K562 (cell line): ENCODE measurements at regions not wholly inside any gene's neighbourhood (a gene's known extent, or its start where the extent isn't known, plus 50 kb on each side); places are given as distances from the start of the nearest gene placed in this dataset.

Experiments
- BRD4 ChIP-seq: fragments of 200-600 bp; sonication (generic); IDR thresholded peaks from 2 replicates; pipeline ENCODE4 v1.6.1; 2017; ENCODE audit warnings: inconsistent platforms
- CBX3 ChIP-seq, 2 experiments: IDR thresholded peaks; 1 replicate in 1 of 2; 2 replicates in 1 of 2; pipeline ENCODE4 v1.6.1; 2012; ENCODE audit warnings: inconsistent platforms in 2 of 2, low read length in 2 of 2, borderline replicate concordance in 1 of 2, control low read depth in 1 of 2
- E2F5 ChIP-seq: sonication (generic); formaldehyde crosslinking; IDR thresholded peaks from 2 replicates; pipeline ENCODE4 v1.8.0; 2022; ENCODE audit warnings: mild to moderate bottlenecking, missing genetic modification reagents
- FOSL1 ChIP-seq: fragments of 200-800 bp; sonication (Bioruptor generic); conservative IDR thresholded peaks from 2 replicates; pipeline ENCODE4 v1.6.1; 2016; ENCODE audit warnings: missing genetic modification characterization, missing compliant biosample characterization
- FOXA3 ChIP-seq, 2 experiments: fragments of 450-650 bp in 1 of 2; sonication (generic) in 1 of 2; formaldehyde crosslinking; IDR thresholded peaks in 1 of 2; conservative IDR thresholded peaks in 1 of 2; 2 replicates each; pipeline versions ENCODE4 v1.4.0 to v1.8.0; 2020 to 2022; ENCODE audit warnings: mild to moderate bottlenecking in 2 of 2, missing genetic modification reagents in 1 of 2
- GATA2 ChIP-seq: sonication (generic); formaldehyde crosslinking; IDR thresholded peaks from 2 replicates; pipeline ENCODE4 v1.4.0; 2020; ENCODE audit warnings: mild to moderate bottlenecking, missing genetic modification reagents
- HES1 ChIP-seq: fragments of 450-650 bp; IDR thresholded peaks from 2 replicates; pipeline ENCODE4 v1.6.1; 2016; ENCODE audit warnings: low read depth, mild to moderate bottlenecking, moderate library complexity
- HMBOX1 ChIP-seq: sonication (generic); IDR thresholded peaks from 2 replicates; pipeline ENCODE4 v1.6.1; 2016
- HNRNPH1 ChIP-seq: fragments of 200-400 bp; formaldehyde crosslinking; optimal IDR thresholded peaks from 2 replicates; pipeline ENCODE3; 2017; ENCODE audit warnings: low read depth, mild to moderate bottlenecking, low read length, moderate library complexity
- IRF2 ChIP-seq: sonication (generic); formaldehyde crosslinking; IDR thresholded peaks from 2 replicates; pipeline ENCODE4 v1.8.1; 2022; ENCODE audit warnings: mild to moderate bottlenecking, missing genetic modification reagents
- IRF9 ChIP-seq: fragments of 450-650 bp; IDR thresholded peaks from 2 replicates; pipeline ENCODE4 v1.6.1; 2016; ENCODE audit warnings: missing biosample characterization, missing genetic modification characterization
- LEF1 ChIP-seq: fragments of 450-650 bp; IDR thresholded peaks from 2 replicates; pipeline ENCODE4 v1.6.1; 2016; ENCODE audit warnings: mild to moderate bottlenecking
- MAFK ChIP-seq: IDR thresholded peaks from 2 replicates; pipeline ENCODE4 v1.6.1; 2011; ENCODE audit warnings: low read length, improper control_type of control experiment
- MEF2A ChIP-seq: IDR thresholded peaks from 2 replicates; pipeline ENCODE4 v1.6.1; 2011; ENCODE audit warnings: low read depth, mild to moderate bottlenecking, low read length, moderate library complexity; ENCODE audit not compliant: control insufficient read depth
- MITF ChIP-seq: IDR thresholded peaks from 2 replicates; pipeline ENCODE4 v1.6.1; 2014; ENCODE audit warnings: antibody characterized with exemption
- MYC ChIP-seq, 2 experiments: fragments of 250-450 bp in 1 of 2; sonication (Bioruptor Pico) in 1 of 2; IDR thresholded peaks; 2 replicates each; pipeline versions ENCODE4 v1.5.1 to v1.6.1; 2012 to 2021; ENCODE audit warnings: low read depth in 2 of 2, borderline replicate concordance in 1 of 2, improper control_type of control experiment in 1 of 2, low read length in 1 of 2, mild to moderate bottlenecking in 1 of 2, moderate library complexity in 1 of 2
- NCOR1 ChIP-seq: fragments of 450-650 bp; IDR thresholded peaks from 2 replicates; pipeline ENCODE4 v1.6.1; 2016; ENCODE audit warnings: mild to moderate bottlenecking, moderate library complexity
- TEAD1 ChIP-seq, 2 experiments: fragments of 450-650 bp in 1 of 2; sonication (generic) in 1 of 2; formaldehyde crosslinking; IDR thresholded peaks; 2 replicates each; pipeline versions ENCODE4 v1.4.0 to v1.8.0; 2020 to 2022; ENCODE audit warnings: mild to moderate bottlenecking in 2 of 2, missing genetic modification reagents in 1 of 2
- TOE1 ChIP-seq, 2 experiments: fragments of 450-650 bp in 1 of 2; sonication (generic) in 1 of 2; formaldehyde crosslinking in 1 of 2; IDR thresholded peaks; 2 replicates each; pipeline versions ENCODE4 v1.7.1 to v1.8.0; 2016 to 2022; ENCODE audit warnings: borderline replicate concordance in 2 of 2, mild to moderate bottlenecking in 2 of 2, antibody characterized with exemption in 1 of 2, inconsistent platforms in 1 of 2, low read depth in 1 of 2, missing genetic modification reagents in 1 of 2, moderate library complexity in 1 of 2
- ZEB2 ChIP-seq: fragments of 450-650 bp; IDR thresholded peaks from 2 replicates; pipeline ENCODE4 v1.6.1; 2016
- ZNF589 ChIP-seq: fragments of 200-800 bp; sonication (Bioruptor generic); IDR thresholded peaks from 2 replicates; pipeline ENCODE4 v1.6.1; 2016; ENCODE audit warnings: low read depth, missing genetic modification characterization, missing compliant biosample characterization
- ZSCAN29 ChIP-seq: fragments of 450-650 bp; IDR thresholded peaks from 2 replicates; pipeline ENCODE4 v1.6.1; 2017

GRCh38 chr15:95559875-95560394 lies 770.6 kb upstream of the NR2F2 start (continued):
- TF ChIP-seq MITF (peak; percentile 76; the same call in 1 of the 2 replicates), IRF2 (no peak), HMBOX1 (peak; percentile 50; the same call in 1 of the 2 replicates), IRF9 (tag) (peak; percentile 88), HNRNPH1 (no peak), CBX3 (IDR thresholded peaks at IDR 0.05; ENCODE audit: borderline replicate concordance in 1 of 2, low read length in 2 of 2) (peak in 1 of 2 experiments; percentile 76; a peak in 2 of 3 replicates), TEAD1 (CRISPR knock-in tag; IDR thresholded peaks at IDR 0.05) (peak; percentile 23 to 75; a peak in 2 of 4 replicates), GATA2 (CRISPR knock-in tag) (peak; percentile 71; the same call in 1 of the 2 replicates), ZSCAN29 (no peak), MEF2A (no peak), ZEB2 (peak; percentile 71), MAFK (peak; percentile 33), FOSL1 (peak; percentile 100), HES1 (peak; percentile 87), BRD4 (peak; percentile 58; the same call in 1 of the 2 replicates), LEF1 (peak; percentile 71; the same call in 1 of the 2 replicates), MYC (IDR thresholded peaks at IDR 0.05; ENCODE audit: low read depth, low read length) (peak; percentile 99), MYC (CRISPR knock-in tag; IDR thresholded peaks at IDR 0.05; ENCODE audit: borderline replicate concordance, low read depth) (peak; percentile 61; the same call in 1 of the 2 replicates), ZNF589 (CRISPR knock-in tag) (peak; percentile 94), TOE1 (IDR thresholded peaks at IDR 0.05; ENCODE audit: borderline replicate concordance) (peak; percentile 68; the same call in 1 of the 2 replicates), TOE1 (CRISPR knock-in tag; IDR thresholded peaks at IDR 0.05; ENCODE audit: borderline replicate concordance, low read depth) (no peak), E2F5 (no peak), NCOR1 (peak; percentile 61; the same call in 1 of the 2 replicates), FOXA3 (CRISPR knock-in tag; conservative IDR thresholded peaks at IDR 0.05 in 1 of 2, IDR thresholded peaks at IDR 0.05 in 1 of 2) (no peak)
